Kidney (tissue), 13 donors: ENCODE measurements at regions not wholly inside any gene's neighbourhood (a gene's known extent, or its start where the extent isn't known, plus 50 kb on each side); places are given as distances from the start of the nearest gene placed in this dataset.

Experiments used
- DNase-seq, 5 donors: peaks; one replicate each; pipeline ENCODE4 v3.0.0-alpha.2; 2013 to 2020
- FAIRE-seq: peaks from 2 replicates; lab custom pipeline; 2012; peaks lifted over from hg19 to GRCh38; lab: Jason Lieb, UNC
- H3K27ac ChIP-seq, 2 donors: one replicate each; pipeline ENCODE4 v1.7.0; 2013; ENCODE audit warnings: low read depth in 2 of 2, low read length in 2 of 2, inconsistent platforms in 1 of 2
- H3K27me3 ChIP-seq: one replicate; pipeline ENCODE4 v1.7.1; 2013; ENCODE audit warnings: low read length, inconsistent platforms; ENCODE audit not compliant: control insufficient read depth, insufficient read depth
- H3K36me3 ChIP-seq, 3 donors: one replicate each; pipeline versions ENCODE4 v1.7.0 to v1.7.1; 2013; ENCODE audit warnings: low read length in 3 of 3, control low read depth in 1 of 3, inconsistent platforms in 1 of 3; ENCODE audit not compliant: insufficient read depth in 3 of 3, control insufficient read depth in 2 of 3
- H3K4me1 ChIP-seq, 3 donors: one replicate each; pipeline versions ENCODE4 v1.7.0 to v1.7.1; 2013; ENCODE audit warnings: low read length in 3 of 3, inconsistent platforms in 1 of 3, low read depth in 1 of 3; ENCODE audit not compliant: control insufficient read depth in 2 of 3, insufficient read depth in 2 of 3
- H3K4me3 ChIP-seq, 3 donors: one replicate each; pipeline versions ENCODE4 v1.7.0 to v1.8.1; 2013; ENCODE audit warnings: low read length in 3 of 3, control low read depth in 1 of 3, inconsistent platforms in 1 of 3
- H3K9ac ChIP-seq, 3 donors: one replicate each; pipeline versions ENCODE4 v1.7.0 to v1.7.1; 2013; ENCODE audit warnings: low read length in 3 of 3, control low read depth in 1 of 3, inconsistent platforms in 1 of 3
- H3K9me3 ChIP-seq, 3 donors: one replicate each; pipeline versions ENCODE4 v1.7.0 to v1.7.1; 2013; ENCODE audit warnings: low read length in 3 of 3, control low read depth in 1 of 3, inconsistent platforms in 1 of 3; ENCODE audit not compliant: control insufficient read depth in 2 of 3, insufficient read depth in 1 of 3
- CTCF ChIP-seq: IDR thresholded peaks from 3 replicates; pipeline ENCODE4 v1.5.1; 2012; ENCODE audit warnings: mild to moderate bottlenecking, moderate library complexity, borderline replicate concordance; ENCODE audit not compliant: insufficient read depth; ENCODE audit errors: extremely low read depth
- intact Hi-C: fragments of 100-400 bp; cut with DNase I; formaldehyde crosslinking; loops from one replicate; pipeline ENCODE4 v1.11.1; 2022
- donor health status: control.
- donor health status: control.
- donor health status: control.
- donor health status: control.
- donor health status: control.
- donor health status: DM: yes; HTN: yes; CAD: no.
- donor health status: Normal renal cell carcinoma (clear cell type).

- no peak overlapping the region for H3K27ac ChIP-seq
- no peaks in the 10 kb centered on the region for H3K27me3 ChIP-seq
- no peak for FAIRE-seq
- H3K9ac ChIP-seq: no peak overlapping the region
- H3K4me1 ChIP-seq: no peaks in the 10 kb centered on the region
- no peak for DNase-seq
- no peaks in the 10 kb centered on the region for H3K36me3 ChIP-seq
- H3K4me3 ChIP-seq: no peak overlapping the region
- intact Hi-C loops: no loop called here
- no peak for TF ChIP-seq CTCF
- no peaks in the 10 kb centered on the region for H3K9me3 ChIP-seq
Observed at GRCh38 chr1:89457046-89457445, 67.6 kb upstream of the LRRC8B start.

- intact Hi-C loops: no loop called here
- Histone ChIP-seq H3K4me3 (no peak overlapping the region), H3K9ac (no peak overlapping the region), H3K4me1 (no peaks in the 10 kb centered on the region), H3K36me3 (no peaks in the 10 kb centered on the region), H3K27me3 (no peaks in the 10 kb centered on the region), H3K27ac (no peak overlapping the region), H3K9me3 (no peaks in the 10 kb centered on the region)
- DNase-seq: no peak
- no peak for TF ChIP-seq CTCF
- FAIRE-seq: no peak
Observed at GRCh38 chr1:89459081-89459480, 65.5 kb upstream of the LRRC8B start.

- Histone ChIP-seq H3K9ac (no peak overlapping the region), H3K4me1 (no peaks in the 10 kb centered on the region), H3K36me3 (no peaks in the 10 kb centered on the region), H3K9me3 (no peaks in the 10 kb centered on the region), H3K4me3 (no peak overlapping the region), H3K27me3 (no peaks in the 10 kb centered on the region), H3K27ac (no peak overlapping the region)
- TF ChIP-seq CTCF: no peak
- DNase-seq (no peak), FAIRE-seq (no peak)
- intact Hi-C loops: no loop called here
Observed at GRCh38 chr1:89460325-89460724, 64.3 kb upstream of the LRRC8B start.

GRCh38 chr1:89462250-89462649, 62.4 kb upstream of the LRRC8B start:
- Histone ChIP-seq H3K9me3 (no peaks in the 10 kb centered on the region), H3K4me1 (no peaks in the 10 kb centered on the region), H3K4me3 (no peak overlapping the region), H3K9ac (no peak overlapping the region), H3K27me3 (no peaks in the 10 kb centered on the region), H3K36me3 (no peaks in the 10 kb centered on the region), H3K27ac (no peak overlapping the region)
- no peak for FAIRE-seq
- no peak for TF ChIP-seq CTCF
- no peak for DNase-seq
- intact Hi-C loops: no loop called here
